A673 (cell line): ENCODE measurements at regions not wholly inside any gene's neighbourhood (a gene's known extent, or its start where the extent isn't known, plus 50 kb on each side); places are given as distances from the start of the nearest gene placed in this dataset.

Source experiments
- BruUV-seq: library from RNA; stranded (reverse); fragments of 400-500 nt; replicated peaks from 2 replicates; lab custom pipeline; 2021; lab: Mats Ljungman, UMichigan
- CTCF ChIA-PET: fragments of 300-600 bp; sonication (Branson Sonifier 250); formaldehyde crosslinking; loops from one replicate; lab custom pipeline; 2022; ENCODE audit warnings: antibody characterized with exemption; lab: Charles Lee
- POLR2A ChIA-PET: fragments of 300-600 bp; sonication (Branson Sonifier 250); formaldehyde crosslinking; loops from one replicate; lab custom pipeline; 2022; ENCODE audit warnings: antibody characterized with exemption; ENCODE audit not compliant: low non-redundant PET; lab: Charles Lee
- DNase-seq: peaks from one replicate; pipeline ENCODE4 v3.0.0-alpha.2; 2015; ENCODE audit warnings: low spot score
- H3K27ac ChIP-seq: fragments of 200-600 bp; sonication (generic); 2 replicates; pipeline ENCODE4 v1.5.1; 2016; ENCODE audit warnings: mixed run types, low read depth, mild to moderate bottlenecking, mixed read lengths, antibody characterized with exemption, low read length; ENCODE audit not compliant: poor library complexity, severe bottlenecking
- H3K27me3 ChIP-seq: fragments of 200-600 bp; sonication (generic); replicated peaks from 2 replicates; pipeline ENCODE4 v1.6.1; 2017; ENCODE audit warnings: mixed run types, low read depth, mild to moderate bottlenecking, mixed read lengths, antibody characterized with exemption, low read length; ENCODE audit not compliant: insufficient read depth, poor library complexity
- H3K36me3 ChIP-seq: fragments of 200-600 bp; sonication (generic); 2 replicates; pipeline ENCODE4 v1.6.1; 2016; ENCODE audit warnings: mixed run types, mild to moderate bottlenecking, mixed read lengths, antibody characterized with exemption, low read length; ENCODE audit not compliant: insufficient read depth, poor library complexity, severe bottlenecking
- H3K4me1 ChIP-seq: fragments of 200-600 bp; sonication (generic); 2 replicates; pipeline ENCODE4 v1.6.1; 2017; ENCODE audit warnings: mixed run types, mild to moderate bottlenecking, mixed read lengths, antibody characterized with exemption, low read length; ENCODE audit not compliant: insufficient read depth, poor library complexity, severe bottlenecking
- H3K4me3 ChIP-seq: fragments of 200-600 bp; sonication (generic); 2 replicates; pipeline ENCODE4 v1.5.1; 2016; ENCODE audit warnings: low read depth, mixed run types, mild to moderate bottlenecking, mixed read lengths, low read length; ENCODE audit not compliant: poor library complexity, severe bottlenecking
- H3K9me3 ChIP-seq: fragments of 200-600 bp; sonication (generic); 2 replicates; pipeline ENCODE4 v1.6.1; 2016; ENCODE audit warnings: mixed run types, low read depth, mild to moderate bottlenecking, mixed read lengths, antibody characterized with exemption, low read length; ENCODE audit not compliant: poor library complexity, severe bottlenecking
- CTCF ChIP-seq: fragments of 300-800, 200-600 bp; sonication (generic); conservative IDR thresholded peaks from 2 replicates; pipeline ENCODE4 v1.5.1; 2017; ENCODE audit warnings: low read depth, mild to moderate bottlenecking, antibody characterized with exemption, low read length, moderate library complexity, mixed read lengths
- EZH2 ChIP-seq: fragments of 200-600 bp; sonication (generic); IDR thresholded peaks from 2 replicates; pipeline ENCODE4 v1.6.1; 2017; ENCODE audit warnings: borderline replicate concordance, low read depth, mild to moderate bottlenecking, mixed read lengths, antibody characterized with exemption, low read length; ENCODE audit not compliant: poor library complexity, severe bottlenecking
- intact Hi-C: fragments of 100-400 bp; cut with micrococcal nuclease; formaldehyde crosslinking; loops from one replicate; pipeline ENCODE4 v1.10.0; 2022; ENCODE audit not compliant: unreplicated experiment

- peak overlapping the region; percentile 97 for H3K27ac ChIP-seq
- H3K27me3 ChIP-seq = no peaks in the 10 kb centered on the region
- intact Hi-C loops = loop anchor here (1.0 to 5.0 kb wide), 3 partner anchors 14 to 241 kb away; no protein-coding TSS in a partner anchor
- no peaks in the 10 kb centered on the region for H3K36me3 ChIP-seq
- TF ChIP-seq CTCF (no peak), EZH2 (no peak)
- peaks cover 53% of the 10 kb centered on the region for H3K4me1 ChIP-seq
- ChIA-PET POLR2A (interaction anchor here (0.6 to 1.0 kb wide), 4 partner anchors 15 to 676 kb away, joined by 3 to 14 read pairs (median 4); no protein-coding TSS in a partner anchor), CTCF (interaction anchor here (0.7 to 1.0 kb wide), 2 partner anchors 14 to 116 kb away, joined by 4 to 6 read pairs; no protein-coding TSS in a partner anchor)
- peak overlapping the region; percentile 22 for H3K4me3 ChIP-seq
- peak; percentile 85 for DNase-seq
- TSS peak; percentile 95 for BruUV-seq
- no peaks in the 10 kb centered on the region for H3K9me3 ChIP-seq
Measured at GRCh38 chr13:109667056-109667455, 119.3 kb downstream of the IRS2 start.

GRCh38 chr13:109666656-109667055 lies 119.7 kb downstream of the IRS2 start:
- intact Hi-C loops = loop anchor here (1.0 to 5.0 kb wide), 3 partner anchors 14 to 240 kb away; no protein-coding TSS in a partner anchor
- TF ChIP-seq EZH2 (no peak), CTCF (no peak)
- H3K27me3 ChIP-seq = no peaks in the 10 kb centered on the region
- CTCF ChIA-PET = interaction anchor here (1.0 kb wide), 1 partner anchor 14 kb away, joined by 6 read pairs; no protein-coding TSS in a partner anchor
- H3K4me3 ChIP-seq = peak overlapping the region; percentile 22
- no TSS peak for BruUV-seq
- no peak for DNase-seq
- H3K4me1 ChIP-seq = peaks cover 53% of the 10 kb centered on the region
- H3K9me3 ChIP-seq = no peaks in the 10 kb centered on the region
- peak overlapping the region; percentile 97 for H3K27ac ChIP-seq
- no peaks in the 10 kb centered on the region for H3K36me3 ChIP-seq
- POLR2A ChIA-PET = no interaction called here

- no peaks in the 10 kb centered on the region for H3K36me3 ChIP-seq
- TF ChIP-seq EZH2 (no peak), CTCF (no peak)
- no peak for DNase-seq
- POLR2A ChIA-PET = no interaction called here
- no peaks in the 10 kb centered on the region for H3K27me3 ChIP-seq
- intact Hi-C loops = loop anchor here (2.0 to 5.0 kb wide), 2 partner anchors 13 to 111 kb away; no protein-coding TSS in a partner anchor
- no TSS peak for BruUV-seq
- peaks cover 53% of the 10 kb centered on the region for H3K4me1 ChIP-seq
- H3K9me3 ChIP-seq = no peaks in the 10 kb centered on the region
- CTCF ChIA-PET = no interaction called here
- no peak overlapping the region for H3K4me3 ChIP-seq
- peak overlapping the region; percentile 97 for H3K27ac ChIP-seq
Measured at GRCh38 chr13:109665781-109666249, 120.6 kb downstream of the IRS2 start.
